PFSK-1 (cell line): ENCODE measurements at regions not wholly inside any gene's neighbourhood (a gene's known extent, or its start where the extent isn't known, plus 50 kb on each side); places are given as distances from the start of the nearest gene placed in this dataset.

Experiments used
- POLR2AphosphoS5 ChIP-seq: IDR thresholded peaks from 2 replicates; pipeline ENCODE4 v1.6.1; 2012; ENCODE audit warnings: low read depth, mild to moderate bottlenecking, control low read depth, low read length, moderate library complexity
- REST ChIP-seq, 2 experiments: IDR thresholded peaks; 2 replicates each; pipeline versions ENCODE4 v1.6.1 to v1.8.0; 2011 to 2012; ENCODE audit warnings: low read depth in 2 of 2, low read length in 2 of 2, control low read depth in 1 of 2, inconsistent platforms in 1 of 2, mild to moderate bottlenecking in 1 of 2, moderate library complexity in 1 of 2; ENCODE audit not compliant: insufficient read depth in 1 of 2
- SIN3A ChIP-seq: IDR thresholded peaks from 2 replicates; pipeline ENCODE4 v1.6.1; 2012; ENCODE audit warnings: mild to moderate bottlenecking, low read length, moderate library complexity, borderline replicate concordance; ENCODE audit not compliant: insufficient read depth

GRCh38 chr10:44843484-44843883, 67.7 kb upstream of the TMEM72 start:
- TF ChIP-seq REST (IDR thresholded peaks at IDR 0.05; ENCODE audit: insufficient read depth in 1 of 2, low read depth in 2 of 2, low read length in 2 of 2) (no peak), SIN3A (no peak), POLR2AphosphoS5 (no peak)
